HUES48 (cell line): ENCODE measurements at regions not wholly inside any gene's neighbourhood (a gene's known extent, or its start where the extent isn't known, plus 50 kb on each side); places are given as distances from the start of the nearest gene placed in this dataset.
"Not testable (repeated sequence)": the region's sequence is repeated elsewhere in the genome, so short reads cannot be mapped to it uniquely, and the experiment has no call there.

Experiments
- H3K27ac ChIP-seq: one replicate; pipeline ENCODE4 v1.7.0; 2013; ENCODE audit warnings: low read depth, low read length, inconsistent platforms
- H3K27me3 ChIP-seq: 2 replicates; pipeline ENCODE4 v1.6.1; 2013; ENCODE audit warnings: mild to moderate bottlenecking, low read length; ENCODE audit not compliant: control insufficient read depth, insufficient read depth
- H3K36me3 ChIP-seq: 2 replicates; pipeline ENCODE4 v1.6.1; 2013; ENCODE audit warnings: low read length; ENCODE audit not compliant: control insufficient read depth, insufficient read depth
- H3K4me1 ChIP-seq: 2 replicates; pipeline ENCODE4 v1.6.1; 2013; ENCODE audit warnings: mild to moderate bottlenecking, low read length; ENCODE audit not compliant: control insufficient read depth, insufficient read depth
- H3K4me3 ChIP-seq: 2 replicates; pipeline ENCODE4 v1.5.1; 2013; ENCODE audit warnings: mild to moderate bottlenecking, low read depth, low read length
- H3K9ac ChIP-seq: 2 replicates; pipeline ENCODE4 v1.6.1; 2013; ENCODE audit warnings: mild to moderate bottlenecking, low read depth, low read length, moderate library complexity
- H3K9me3 ChIP-seq: 2 replicates; pipeline ENCODE4 v1.6.1; 2013; ENCODE audit warnings: low read length; ENCODE audit not compliant: control insufficient read depth, insufficient read depth

DNA sequence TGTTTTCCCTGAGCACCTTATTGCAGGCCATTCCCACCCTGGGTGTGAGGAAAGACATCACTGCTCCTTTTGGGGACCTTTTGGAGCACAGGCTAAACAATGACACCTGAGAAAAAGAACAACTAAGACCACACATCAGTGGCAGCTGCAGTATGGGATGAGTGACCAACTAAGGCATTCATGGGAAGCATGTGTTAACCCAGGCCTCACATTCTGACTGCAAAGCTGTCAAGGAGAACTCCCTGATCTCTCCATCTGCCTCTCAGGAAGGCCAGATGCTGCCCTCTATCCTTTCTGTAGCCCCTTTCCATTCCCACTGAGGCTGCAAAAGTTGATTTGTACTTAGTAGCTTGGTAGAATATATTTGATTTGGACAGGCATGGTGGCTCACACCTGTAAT, 130.5 kb upstream of the FOXN2 start:
- no peak overlapping the region for H3K4me3 ChIP-seq

GRCh38 chr2:48187503-48187902, 127.0 kb upstream of the FOXN2 start:
- no peaks in the 10 kb centered on the region for H3K9me3 ChIP-seq
- no peaks in the 10 kb centered on the region for H3K27me3 ChIP-seq

More for the DNA sequence above, 130.5 kb upstream of the FOXN2 start:
- Histone ChIP-seq H3K9ac (no peak overlapping the region), H3K27ac (no peak overlapping the region), H3K27me3 (no peaks in the 10 kb centered on the region), H3K36me3 (no peaks in the 10 kb centered on the region), H3K4me1 (peaks cover 16% of the 10 kb centered on the region), H3K9me3 (no peaks in the 10 kb centered on the region)

DNA sequence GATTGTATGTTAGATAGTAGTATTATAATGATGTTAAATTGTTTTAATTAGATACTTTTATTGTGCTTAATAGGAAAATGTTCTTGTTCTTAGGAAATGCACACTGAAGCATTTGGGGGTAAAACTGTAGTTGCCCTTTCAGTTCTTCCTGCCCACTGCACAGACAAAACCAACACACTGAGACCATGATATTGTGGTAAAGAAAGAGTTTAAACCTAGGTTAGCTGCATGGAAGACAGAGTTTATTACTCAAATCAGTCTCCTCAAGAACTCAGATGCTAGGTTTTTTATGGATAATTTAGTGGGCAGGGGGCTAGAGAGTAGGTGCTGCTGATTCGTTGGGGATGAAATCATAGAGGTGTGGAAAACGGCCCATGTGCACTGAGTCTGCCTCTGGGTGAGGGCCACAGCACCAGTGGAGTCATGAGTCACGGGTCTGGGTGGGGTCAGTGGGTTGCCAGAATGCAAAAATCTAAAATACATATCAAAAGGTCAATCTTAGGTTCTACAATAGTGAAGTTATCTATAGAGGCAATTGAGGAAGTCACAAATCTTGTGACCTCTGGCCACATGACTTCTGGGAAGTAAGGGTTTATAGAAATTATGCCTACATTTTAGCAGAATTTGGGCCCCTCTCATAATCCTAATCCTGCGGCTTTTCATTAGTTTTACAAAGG, 124.8 kb upstream of the FOXN2 start:
- Histone ChIP-seq H3K27me3 (no peaks in the 10 kb centered on the region), H3K9ac (no peak overlapping the region), H3K9me3 (no peaks in the 10 kb centered on the region), H3K36me3 (no peaks in the 10 kb centered on the region), H3K4me3 (no peak overlapping the region), H3K4me1 (peaks cover 16% of the 10 kb centered on the region), H3K27ac (no peak overlapping the region)

More at GRCh38 chr2:48187503-48187902, 127.0 kb upstream of the FOXN2 start:
- Histone ChIP-seq H3K4me1 (peaks cover 16% of the 10 kb centered on the region), H3K4me3 (no peak overlapping the region), H3K36me3 (no peaks in the 10 kb centered on the region), H3K27ac (no peak overlapping the region), H3K9ac (no peak overlapping the region)

GRCh38 chr2:48190230-48190629, 124.3 kb upstream of the FOXN2 start:
- H3K36me3 ChIP-seq, result no peaks in the 10 kb centered on the region
- no peaks in the 10 kb centered on the region for H3K9me3 ChIP-seq
- no peak overlapping the region for H3K4me3 ChIP-seq
- H3K27me3 ChIP-seq, result no peaks in the 10 kb centered on the region
- H3K9ac ChIP-seq, result no peak overlapping the region
- peaks cover 16% of the 10 kb centered on the region for H3K4me1 ChIP-seq
- H3K27ac ChIP-seq, result no peak overlapping the region

DNA sequence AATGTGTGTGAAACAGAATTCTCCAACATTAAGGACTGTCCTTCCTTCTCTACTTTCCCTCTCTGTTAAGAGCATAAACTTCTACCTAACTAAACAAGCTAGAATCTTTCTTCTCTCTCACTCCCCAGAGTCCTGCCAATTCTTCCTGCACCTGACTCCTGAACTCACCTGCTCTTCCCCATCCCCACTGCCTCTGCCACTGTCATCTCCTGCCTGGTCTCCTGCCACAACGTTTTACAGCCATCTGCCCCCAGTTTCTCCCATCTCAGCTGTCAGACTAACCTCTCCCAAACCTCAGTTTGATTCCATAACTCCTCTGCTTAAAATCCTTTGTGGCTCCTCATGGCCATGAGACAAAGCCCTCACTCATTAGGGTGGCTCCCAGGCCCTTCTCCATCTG, 119.8 kb upstream of the FOXN2 start:
- peaks cover 20% of the 10 kb centered on the region for H3K4me1 ChIP-seq
- no peaks in the 10 kb centered on the region for H3K27me3 ChIP-seq
- no peaks in the 10 kb centered on the region for H3K36me3 ChIP-seq
- no peak overlapping the region for H3K27ac ChIP-seq
- H3K4me3 ChIP-seq, result no peak overlapping the region
- H3K9me3 ChIP-seq, result no peaks in the 10 kb centered on the region
- H3K9ac ChIP-seq, result no peak overlapping the region

DNA sequence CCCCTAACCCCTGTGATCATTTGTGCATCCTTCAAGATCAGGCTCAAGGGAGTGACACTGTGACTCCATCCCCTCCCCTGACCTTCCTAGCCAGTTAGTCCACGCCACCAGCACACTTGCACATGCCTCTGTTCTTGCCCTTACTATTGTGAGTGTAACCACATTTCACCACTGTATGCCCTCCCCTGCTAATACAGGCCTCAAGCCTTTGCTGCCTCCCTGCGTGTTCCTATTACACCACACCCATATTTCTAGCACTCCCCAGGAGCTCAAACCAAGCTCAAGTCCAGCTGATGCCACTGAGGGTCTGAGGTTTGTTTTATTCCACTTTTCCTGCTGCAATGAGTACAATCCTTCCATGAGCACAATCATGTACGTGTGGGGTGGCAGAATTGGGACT, 119.3 kb upstream of the FOXN2 start:
- H3K36me3 ChIP-seq, result no peaks in the 10 kb centered on the region
- peaks cover 20% of the 10 kb centered on the region for H3K4me1 ChIP-seq
- H3K9me3 ChIP-seq, result no peaks in the 10 kb centered on the region
- no peaks in the 10 kb centered on the region for H3K27me3 ChIP-seq
- H3K4me3 ChIP-seq, result no peak overlapping the region
- no peak overlapping the region for H3K27ac ChIP-seq
- no peak overlapping the region for H3K9ac ChIP-seq

- no peaks in the 10 kb centered on the region for H3K9me3 ChIP-seq
- no peaks in the 10 kb centered on the region for H3K36me3 ChIP-seq
- no peak overlapping the region for H3K27ac ChIP-seq
- peaks cover 20% of the 10 kb centered on the region for H3K4me1 ChIP-seq
- no peaks in the 10 kb centered on the region for H3K27me3 ChIP-seq
- H3K4me3 ChIP-seq, result no peak overlapping the region
- H3K9ac ChIP-seq, result no peak overlapping the region
Measured at GRCh38 chr2:48197618-48198017, 116.9 kb upstream of the FOXN2 start.

DNA sequence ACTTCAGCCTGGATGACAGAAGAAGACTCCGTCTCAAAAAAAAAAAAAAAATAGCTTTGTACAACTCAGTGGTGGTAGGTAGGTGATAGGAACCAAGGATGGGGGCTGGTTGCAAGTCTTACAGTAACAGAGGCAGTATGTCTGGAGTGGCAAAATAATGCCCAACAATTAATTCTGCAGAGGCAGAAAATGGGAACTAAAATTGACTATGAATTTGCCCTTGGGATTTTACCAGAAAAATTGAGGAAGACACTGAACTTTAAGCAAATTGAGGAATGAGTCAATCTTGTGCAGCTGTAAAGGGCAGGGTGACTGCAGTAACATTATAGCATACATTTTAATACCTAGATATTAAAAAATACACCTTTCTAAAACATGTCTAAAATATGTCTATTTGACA, 116.1 kb upstream of the FOXN2 start:
- H3K4me3 ChIP-seq, result no peak overlapping the region
- no peaks in the 10 kb centered on the region for H3K36me3 ChIP-seq
- H3K9me3 ChIP-seq, result no peaks in the 10 kb centered on the region
- H3K27ac ChIP-seq, result no peak overlapping the region
- no peaks in the 10 kb centered on the region for H3K27me3 ChIP-seq
- peaks cover 20% of the 10 kb centered on the region for H3K4me1 ChIP-seq
- no peak overlapping the region for H3K9ac ChIP-seq

- Histone ChIP-seq H3K9ac (no peak overlapping the region), H3K36me3 (no peaks in the 10 kb centered on the region), H3K27ac (peak overlapping the region; percentile 24), H3K4me3 (no peak overlapping the region), H3K4me1 (peaks cover 20% of the 10 kb centered on the region), H3K9me3 (no peaks in the 10 kb centered on the region), H3K27me3 (no peaks in the 10 kb centered on the region)
Measured at GRCh38 chr2:48199070-48199469, 115.4 kb upstream of the FOXN2 start.

DNA sequence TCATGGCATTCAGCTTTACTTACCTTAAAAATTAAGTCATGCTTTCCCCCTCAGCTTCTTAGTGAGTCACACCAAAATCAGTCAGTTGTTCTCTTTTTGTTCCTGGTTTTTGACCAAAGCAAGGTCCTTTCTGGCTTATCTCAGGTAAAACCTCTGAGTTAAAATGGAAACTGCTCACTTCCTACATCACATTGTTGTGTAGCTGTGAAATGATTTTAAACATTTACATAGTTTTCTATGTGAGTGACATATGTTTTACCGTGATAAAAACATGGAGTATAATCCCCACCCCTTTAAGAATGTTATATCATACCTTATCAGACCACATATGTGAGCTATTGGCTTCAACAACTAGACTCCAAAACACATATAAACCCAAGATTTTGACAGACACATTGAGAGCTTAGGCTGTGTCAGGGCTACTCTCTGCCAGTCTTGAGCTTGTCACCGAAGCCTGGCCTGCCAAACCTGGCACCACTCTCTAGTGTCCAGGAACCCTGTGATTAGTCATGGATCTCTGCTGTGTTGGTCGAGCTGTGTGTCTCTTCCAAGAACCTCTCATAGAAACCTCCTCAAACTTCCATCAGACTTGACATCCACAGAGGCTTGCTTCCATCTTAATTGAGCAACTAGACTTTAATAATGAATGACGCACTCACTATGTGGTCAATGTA, 113.7 kb upstream of the FOXN2 start:
- H3K27ac ChIP-seq, result no peak overlapping the region
- no peak overlapping the region for H3K9ac ChIP-seq
- peaks cover 23% of the 10 kb centered on the region for H3K4me1 ChIP-seq
- no peaks in the 10 kb centered on the region for H3K27me3 ChIP-seq
- H3K9me3 ChIP-seq, result no peaks in the 10 kb centered on the region
- no peak overlapping the region for H3K4me3 ChIP-seq
- H3K36me3 ChIP-seq, result no peaks in the 10 kb centered on the region

DNA sequence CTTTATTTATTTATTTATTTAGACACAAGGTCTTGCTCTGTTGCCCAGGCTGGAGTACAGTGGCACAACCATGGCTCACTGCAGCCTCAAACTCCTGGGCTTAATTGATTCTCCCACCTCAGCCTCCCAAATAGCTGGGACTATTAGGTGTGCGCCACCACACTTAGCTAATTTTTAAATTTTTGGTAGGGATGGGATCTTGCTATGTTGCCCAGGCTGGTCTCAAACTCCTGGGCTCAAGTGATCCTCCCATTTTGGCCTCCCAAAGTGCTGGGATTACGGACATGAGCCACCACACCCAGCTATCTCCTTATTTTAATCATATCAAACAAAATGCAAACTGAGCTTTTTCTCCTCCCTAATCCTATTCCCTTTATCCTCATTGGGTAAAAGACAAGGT, 113.0 kb upstream of the FOXN2 start:
- H3K9ac ChIP-seq, H3K27ac ChIP-seq, H3K4me3 ChIP-seq, H3K9me3 ChIP-seq, H3K27me3 ChIP-seq, H3K36me3 ChIP-seq: not testable (repeated sequence)
- H3K4me1 ChIP-seq, result peaks cover 18% of the 10 kb centered on the region
